SU-DHL-6 (cell line): ENCODE measurements at regions not wholly inside any gene's neighbourhood (a gene's known extent, or its start where the extent isn't known, plus 50 kb on each side); places are given as distances from the start of the nearest gene placed in this dataset.

Source experiments
- CTCF ChIP-seq: fragments of 200-600 bp; sonication (generic); IDR thresholded peaks from one replicate; pipeline ENCODE4 v1.5.1; 2017; ENCODE audit warnings: antibody characterized with exemption, mild to moderate bottlenecking, low read length, moderate library complexity; ENCODE audit not compliant: insufficient read depth, poor library complexity, severe bottlenecking
- EZH2phosphoT487 ChIP-seq: fragments of 200-600 bp; sonication (generic), shearing (Covaris generic); conservative IDR thresholded peaks from 2 replicates; pipeline ENCODE4 v1.6.1; 2018; ENCODE audit warnings: mild to moderate bottlenecking, antibody characterized with exemption, low read length, moderate library complexity, mixed read lengths

- TF ChIP-seq CTCF (no peak), EZH2phosphoT487 (no peak)
Observed at GRCh38 chr9:673264-673965, 168.1 kb upstream of the DMRT1 start.
